NCI-H2107 (cell line): ENCODE measurements at regions not wholly inside any gene's neighbourhood (a gene's known extent, or its start where the extent isn't known, plus 50 kb on each side); places are given as distances from the start of the nearest gene placed in this dataset.

Experiments used
- DNase-seq: peaks from one replicate; lab custom pipeline; 2025; lab: John Stamatoyannopoulos, UW

DNA sequence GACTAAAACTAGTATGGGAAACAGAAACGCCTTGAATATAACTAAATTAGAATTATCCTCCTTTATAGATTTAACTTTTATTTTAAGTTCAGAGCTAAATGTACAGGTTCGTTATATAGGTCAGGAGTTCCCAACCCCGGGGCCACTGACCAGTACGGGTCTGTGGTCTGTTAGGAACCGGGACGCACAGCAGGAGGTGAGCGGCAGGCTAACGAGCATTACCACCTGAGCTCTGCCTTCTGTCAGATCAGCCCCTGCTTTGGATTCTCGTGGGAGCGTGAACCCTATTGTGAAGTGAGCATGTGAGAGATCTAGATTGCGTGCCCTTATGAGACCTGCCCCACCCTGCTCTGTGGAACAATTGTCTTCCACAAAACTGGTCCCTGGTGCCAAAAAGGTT lies 51.0 kb downstream of the FAT4 start:
- DNase-seq: no peak

- no peak for DNase-seq
These were observed 53.4 kb downstream of the FAT4 start for GRCh38 chr4:125368146-125368545.

GRCh38 chr4:125368671-125369081 lies 53.9 kb downstream of the FAT4 start:
- no peak for DNase-seq

DNA sequence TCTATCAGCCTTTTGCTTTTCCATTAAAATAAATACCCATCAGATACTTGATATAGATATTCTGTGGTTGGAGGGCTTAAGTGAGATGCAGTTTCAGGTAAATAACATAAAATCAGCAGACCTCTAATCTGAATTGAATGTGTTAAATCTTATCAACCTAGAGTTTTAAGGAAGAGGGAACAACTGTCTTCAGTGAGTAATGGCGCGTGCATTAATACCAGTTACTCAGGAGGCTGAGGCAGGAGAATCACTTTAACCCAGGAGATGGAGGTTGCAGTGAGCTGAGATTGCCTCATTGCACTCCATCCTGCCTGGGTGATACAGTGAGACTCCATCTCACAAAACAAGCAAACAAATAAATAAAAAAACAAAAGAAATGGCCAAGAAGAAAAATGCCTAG lies 54.3 kb downstream of the FAT4 start:
- no peak for DNase-seq

DNA sequence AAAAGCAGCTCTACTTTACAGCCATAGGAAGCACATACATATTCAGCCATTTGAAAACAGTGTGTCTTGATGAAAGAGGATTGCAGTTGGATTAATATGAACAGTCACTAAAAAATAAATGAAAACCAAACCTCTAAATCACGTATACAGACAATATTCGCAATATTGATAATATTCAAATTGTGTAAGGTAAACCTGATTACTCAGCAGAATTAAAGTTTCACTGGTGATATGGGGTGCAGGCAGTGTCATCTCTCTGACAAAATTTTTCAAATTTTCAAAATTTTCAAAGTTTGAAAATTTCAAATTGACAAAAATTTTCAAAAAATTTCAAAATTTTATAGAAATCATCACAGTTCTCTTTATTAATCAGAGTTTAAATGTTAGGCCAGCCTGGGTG lies 55.7 kb downstream of the FAT4 start:
- DNase-seq: no peak

DNA sequence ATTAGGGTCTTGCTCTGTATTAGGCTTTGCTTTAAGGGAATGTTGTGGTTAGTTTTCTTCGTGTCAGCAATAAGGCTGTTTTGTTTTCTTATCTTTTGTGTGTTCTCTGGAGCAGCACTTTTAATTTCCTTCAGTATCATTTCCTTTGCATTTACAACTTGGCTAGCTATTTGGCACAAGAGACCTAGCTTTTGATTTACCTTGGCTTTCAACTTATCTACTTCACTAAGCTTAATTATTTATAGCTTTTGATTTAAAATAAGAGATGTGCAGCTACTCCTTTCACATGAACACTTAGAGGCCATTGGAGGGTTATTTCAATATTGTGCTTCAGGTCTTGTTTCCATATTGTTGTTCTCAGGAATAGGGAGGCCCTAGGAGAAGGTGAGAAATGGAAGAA lies 68.2 kb downstream of the FAT4 start:
- DNase-seq: no peak

DNA sequence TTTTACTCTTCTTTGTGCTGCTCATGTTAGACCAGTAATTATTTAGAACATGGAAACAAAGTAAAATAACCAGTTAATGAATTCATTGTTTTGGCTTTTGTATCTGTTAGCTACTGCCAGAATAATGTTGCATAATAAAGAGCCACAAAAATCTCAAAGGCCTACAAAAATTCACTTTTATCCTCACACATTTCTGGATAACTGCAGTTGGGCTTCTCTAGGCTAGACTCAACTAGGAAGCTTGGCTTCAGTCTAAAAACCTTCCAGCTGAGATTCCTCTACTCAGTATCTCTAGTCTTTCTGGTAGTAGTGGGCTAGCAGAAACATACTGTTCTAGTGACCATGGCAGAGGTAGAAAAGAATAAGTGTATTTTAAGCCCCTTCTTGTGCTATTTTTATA lies 73.0 kb downstream of the FAT4 start:
- no peak for DNase-seq

- DNase-seq: no peak
These were observed 73.9 kb downstream of the FAT4 start for GRCh38 chr4:125388613-125389012.

DNA sequence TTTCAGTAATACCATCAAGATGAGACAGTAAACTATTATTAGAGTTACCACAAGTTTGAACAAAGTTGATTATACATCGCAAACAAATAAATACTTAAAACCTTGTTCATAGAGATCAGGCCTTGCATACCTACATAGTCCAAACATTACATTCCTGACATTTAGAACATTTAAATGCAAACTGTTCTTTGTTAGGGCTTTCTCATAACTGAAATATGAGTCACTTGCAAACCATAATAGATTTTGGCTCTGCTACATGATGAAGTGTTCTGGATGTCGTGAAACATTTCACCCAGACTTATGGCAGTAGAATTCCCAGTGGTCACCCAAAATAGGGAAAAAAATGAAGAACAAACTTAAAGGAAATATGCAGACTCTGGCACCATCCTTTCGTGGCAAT lies 75.0 kb downstream of the FAT4 start:
- DNase-seq: no peak

GRCh38 chr4:125390126-125390525 lies 75.4 kb downstream of the FAT4 start:
- no peak for DNase-seq

- DNase-seq: no peak
These were observed 76.0 kb downstream of the FAT4 start for GRCh38 chr4:125390727-125391126.

- DNase-seq: no peak
These were observed 77.9 kb downstream of the FAT4 start for GRCh38 chr4:125392694-125393093.

DNA sequence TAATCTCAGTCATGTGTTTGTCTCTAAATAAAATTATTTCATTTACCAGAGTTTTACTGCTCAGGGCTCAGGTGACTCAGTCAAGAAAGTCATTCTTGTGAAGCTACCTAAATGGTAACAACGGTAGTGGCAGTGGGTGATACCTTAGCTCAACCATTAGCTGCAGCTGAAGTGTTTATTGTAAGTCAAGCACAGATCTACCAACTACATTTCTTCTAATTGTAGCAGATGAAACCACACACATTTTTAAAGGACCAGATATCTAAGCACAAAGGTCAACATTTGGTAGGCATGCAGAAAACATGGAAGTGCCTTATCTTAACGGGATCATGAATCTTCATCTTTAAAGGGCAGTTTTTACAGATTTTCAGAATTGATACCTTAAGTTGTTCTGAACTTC lies 79.1 kb downstream of the FAT4 start:
- DNase-seq: no peak

GRCh38 chr4:125397226-125397625 lies 82.5 kb downstream of the FAT4 start:
- no peak for DNase-seq

DNA sequence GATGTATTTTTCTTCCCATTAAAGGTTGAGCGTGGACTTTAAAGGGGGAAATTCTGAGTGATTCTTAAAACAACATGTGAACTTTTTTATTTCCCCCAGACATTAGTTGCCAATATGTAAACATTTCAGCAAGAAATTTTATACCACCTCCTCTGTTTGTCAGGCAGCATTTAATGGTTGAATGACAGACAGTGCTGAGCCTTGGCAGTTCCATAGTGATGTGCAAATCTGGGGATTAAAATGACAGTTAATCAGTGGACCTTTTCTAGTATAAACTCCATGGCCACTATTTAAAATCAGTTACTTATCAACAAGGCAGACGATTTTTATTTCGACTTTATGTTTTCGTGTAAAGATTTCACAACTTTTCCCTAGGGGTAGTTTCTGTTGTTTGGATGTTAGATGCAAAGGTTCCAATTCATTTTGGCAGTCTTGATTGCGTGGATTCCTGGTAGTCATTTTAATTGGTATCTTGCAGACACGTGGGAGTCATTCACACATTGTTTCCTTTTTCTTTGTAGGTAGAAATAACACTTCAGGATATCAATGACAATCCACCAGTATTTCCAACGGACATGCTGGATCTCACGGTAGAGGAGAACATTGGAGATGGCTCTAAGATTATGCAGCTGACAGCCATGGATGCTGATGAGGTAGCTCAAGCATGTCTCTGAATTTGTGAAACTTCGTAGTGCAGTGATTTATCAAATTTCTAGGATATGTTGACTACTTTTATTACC lies 83.7 kb downstream of the FAT4 start:
- no peak for DNase-seq

- DNase-seq: no peak
These were observed 86.0 kb downstream of the FAT4 start for GRCh38 chr4:125400756-125401155.

- no peak for DNase-seq
These were observed 87.0 kb downstream of the FAT4 start for GRCh38 chr4:125401784-125402183.

GRCh38 chr4:125420526-125420925 lies 105.8 kb downstream of the FAT4 start:
- no peak for DNase-seq

GRCh38 chr4:125421547-125421946 lies 106.8 kb downstream of the FAT4 start:
- no peak for DNase-seq

- no peak for DNase-seq
These were observed 108.4 kb downstream of the FAT4 start for GRCh38 chr4:125423124-125423523.

GRCh38 chr4:125428832-125429231 lies 114.1 kb downstream of the FAT4 start:
- DNase-seq: no peak

- DNase-seq: no peak
These were observed 115.3 kb downstream of the FAT4 start for GRCh38 chr4:125430086-125430485.

- DNase-seq: no peak
These were observed 117.3 kb downstream of the FAT4 start for GRCh38 chr4:125432078-125432477.

DNA sequence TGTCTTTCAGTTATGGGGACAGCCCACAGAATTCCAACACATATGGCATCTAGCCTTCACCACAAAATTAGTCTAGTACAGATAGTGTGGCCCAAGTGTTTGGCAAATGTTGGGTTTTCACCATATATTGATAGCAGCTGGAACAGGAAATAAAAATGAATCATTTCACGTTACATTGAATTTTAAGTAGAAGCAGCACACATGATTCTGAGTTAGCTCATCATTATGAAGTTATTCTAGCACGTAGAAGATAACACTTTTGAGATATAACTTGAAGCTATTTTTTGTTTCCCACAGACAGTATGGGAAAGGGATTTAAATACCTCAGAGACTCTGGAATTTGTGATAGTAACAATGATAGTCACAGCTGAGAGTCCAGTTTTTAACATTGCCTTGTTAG lies 118.7 kb downstream of the FAT4 start:
- DNase-seq: no peak

GRCh38 chr4:125434136-125434535 lies 119.4 kb downstream of the FAT4 start:
- DNase-seq: no peak
